NOMO-1 treated with dmso at 0.1 percent for 144 hours (cell line): ENCODE measurements at regions not wholly inside any gene's neighbourhood (a gene's known extent, or its start where the extent isn't known, plus 50 kb on each side); places are given as distances from the start of the nearest gene placed in this dataset.

Source experiments
- DNase-seq: peaks from one replicate; lab custom pipeline; 2025; ENCODE audit not compliant: unreplicated experiment; lab: John Stamatoyannopoulos, UW

DNA sequence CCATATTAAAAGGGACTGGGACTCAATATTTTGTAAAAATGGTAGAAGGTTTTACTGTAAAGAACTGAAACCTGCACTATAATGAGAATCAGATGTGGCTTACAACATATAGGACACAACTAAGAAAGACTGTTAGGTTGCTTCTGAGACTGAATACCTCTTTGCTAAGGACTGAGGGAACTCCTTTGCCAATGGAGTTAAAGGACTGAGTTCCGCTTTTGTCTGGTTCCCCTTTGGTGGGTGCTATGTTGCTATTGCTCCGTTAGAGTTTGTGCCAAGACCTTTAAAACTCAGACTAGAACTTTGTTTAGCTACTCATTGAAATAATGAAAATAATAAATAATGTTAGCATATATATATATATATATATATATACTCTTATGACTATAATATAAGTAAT is 147.8 kb upstream of the KCNMB2 start:
- peak; percentile 69 for DNase-seq

DNA sequence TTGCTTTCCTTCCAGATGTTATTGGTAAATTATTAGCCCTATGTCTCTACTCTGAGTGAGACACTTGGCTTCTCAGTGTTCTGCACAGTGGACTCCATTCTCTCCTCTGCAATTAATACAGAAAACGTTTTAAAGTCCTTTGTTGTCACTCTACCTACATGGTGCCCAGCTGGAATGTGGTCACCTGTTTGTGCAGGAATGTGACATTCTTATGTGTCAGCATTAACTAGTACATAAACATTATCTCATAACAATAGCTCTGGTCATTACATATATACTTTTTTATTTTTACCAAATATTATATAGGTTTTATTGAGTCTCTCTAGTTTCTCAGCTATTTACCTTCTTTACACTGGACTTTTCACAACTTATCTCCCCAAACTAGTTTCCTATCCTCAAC is 147.0 kb upstream of the KCNMB2 start:
- no peak for DNase-seq

DNA sequence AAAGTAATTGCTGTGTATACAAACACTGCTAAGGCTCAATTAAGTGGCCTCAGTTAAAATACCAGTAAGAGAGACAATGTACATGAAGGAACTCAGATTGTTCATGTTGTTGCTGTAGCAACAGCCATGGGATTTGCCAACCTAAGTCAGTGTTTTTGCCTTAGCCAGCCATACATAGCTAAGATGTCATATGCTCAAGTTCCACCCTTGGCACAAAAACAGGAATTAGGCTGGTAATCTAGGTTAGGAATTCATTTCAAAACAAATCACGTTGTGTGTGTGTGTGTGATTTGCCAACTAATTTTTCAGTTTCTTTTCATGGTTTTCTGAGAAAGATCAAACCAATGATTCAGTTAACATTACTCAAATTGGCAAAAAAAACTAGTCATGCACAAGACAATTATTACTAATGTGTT is 143.7 kb upstream of the KCNMB2 start:
- no peak for DNase-seq

DNA sequence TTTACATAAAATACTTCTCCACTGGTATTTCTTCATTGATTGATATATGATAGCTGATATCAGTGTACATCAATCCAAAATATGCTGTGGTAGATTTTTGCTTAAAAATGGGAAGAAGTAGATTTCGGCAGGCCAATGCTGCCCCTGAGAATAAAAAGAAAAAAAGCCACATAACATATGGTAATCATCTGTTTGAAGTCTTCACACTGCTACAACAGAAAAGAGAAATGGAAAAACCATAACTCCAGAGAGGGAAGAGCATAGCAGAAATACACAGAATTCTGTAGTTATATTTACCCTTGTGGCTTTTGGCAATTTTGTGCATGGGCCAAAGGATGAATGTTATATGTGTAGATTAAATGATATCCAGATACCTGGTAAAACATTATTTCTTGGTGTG is 143.1 kb upstream of the KCNMB2 start:
- DNase-seq = no peak

DNA sequence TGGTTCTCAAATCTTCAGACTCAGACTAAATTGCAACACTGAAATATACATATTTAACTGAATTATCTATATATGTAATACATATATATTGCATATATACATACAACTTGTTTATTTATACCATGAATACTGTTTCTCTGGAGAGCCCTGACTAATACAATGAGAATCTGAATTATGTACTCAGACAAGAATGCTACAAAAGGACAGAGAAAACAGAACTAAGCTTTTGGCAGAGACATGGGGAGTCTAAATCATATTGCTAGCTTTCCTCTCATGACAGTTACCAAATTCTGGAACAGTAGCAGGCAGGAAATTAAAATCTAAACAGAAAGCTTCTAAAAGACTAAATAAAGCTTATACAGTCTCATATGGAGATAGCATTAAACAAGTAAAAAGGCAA is 142.4 kb upstream of the KCNMB2 start:
- DNase-seq = no peak

DNA sequence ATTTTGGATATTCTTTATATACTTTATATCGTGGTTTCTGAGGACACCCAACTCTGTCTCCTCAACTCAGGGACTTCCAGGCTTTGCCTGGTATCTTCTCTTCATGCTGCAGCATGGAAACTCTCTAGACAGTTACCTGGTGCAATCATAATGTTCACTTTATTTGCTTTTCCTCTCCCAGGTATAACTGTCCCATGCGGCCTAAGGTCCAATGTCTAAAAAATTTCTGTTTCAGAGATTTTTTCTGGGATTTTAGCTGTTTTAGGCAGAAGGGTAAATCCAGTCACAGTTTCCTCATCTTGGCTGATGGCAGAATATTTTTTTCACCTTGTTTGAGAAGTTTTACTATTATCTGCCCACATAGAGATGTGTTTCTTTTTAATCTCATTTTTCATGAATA is 139.9 kb upstream of the KCNMB2 start:
- no peak for DNase-seq

DNA sequence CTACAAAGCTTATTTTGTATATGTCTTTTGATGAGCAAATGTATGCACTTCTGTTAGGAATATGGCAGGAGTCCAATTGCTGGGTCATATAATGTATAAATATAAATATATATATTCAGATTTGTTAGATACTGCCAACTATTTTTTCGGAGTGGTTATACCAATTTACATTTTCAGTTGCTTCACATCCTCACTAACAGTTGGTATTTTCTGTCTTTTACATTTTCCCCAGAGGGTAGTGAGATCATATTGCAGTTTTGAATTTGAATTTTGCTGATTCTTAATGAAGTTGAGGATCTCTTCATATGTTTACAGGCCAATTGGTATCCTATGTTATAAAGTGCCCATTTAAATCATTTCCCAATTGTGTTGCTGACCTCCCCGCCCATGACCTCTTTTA is 139.0 kb upstream of the KCNMB2 start:
- no peak for DNase-seq

DNA sequence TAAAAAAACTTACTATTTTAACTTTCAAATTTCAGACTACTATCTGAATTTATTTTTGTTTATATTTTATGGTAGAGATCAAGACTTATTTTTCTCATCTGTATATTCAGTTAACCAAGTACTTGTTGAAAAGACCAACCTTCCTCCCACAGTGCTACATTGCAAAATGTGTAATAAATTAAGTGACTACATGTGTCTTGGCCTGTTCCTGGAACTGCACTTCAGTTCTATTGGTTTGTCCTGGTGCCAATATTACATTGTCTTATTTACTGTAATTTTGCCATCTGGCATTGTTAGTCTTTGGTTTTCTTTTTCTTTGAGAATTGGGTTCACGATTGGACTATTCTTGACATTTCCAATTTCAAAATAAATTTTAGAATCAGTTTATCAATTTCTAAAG is 138.4 kb upstream of the KCNMB2 start:
- DNase-seq = no peak

DNA sequence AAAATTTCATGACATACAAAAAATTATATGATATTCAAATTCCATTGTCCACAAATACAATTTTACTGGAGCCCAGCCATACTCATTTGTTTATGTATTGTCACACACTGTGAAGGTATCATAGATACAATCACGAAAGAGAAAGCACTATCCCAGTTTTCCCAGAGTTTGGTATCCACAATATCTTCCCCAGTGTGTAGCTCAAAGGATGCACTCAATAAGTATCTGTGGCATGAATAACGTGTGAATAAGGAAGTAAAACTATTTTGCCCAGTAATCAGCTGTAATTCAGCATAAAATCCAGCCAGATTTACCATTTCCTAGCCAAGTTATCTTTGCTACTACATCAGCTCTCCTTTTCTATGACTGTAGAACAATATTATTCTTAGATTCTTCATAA is 131.3 kb upstream of the KCNMB2 start:
- no peak for DNase-seq

DNA sequence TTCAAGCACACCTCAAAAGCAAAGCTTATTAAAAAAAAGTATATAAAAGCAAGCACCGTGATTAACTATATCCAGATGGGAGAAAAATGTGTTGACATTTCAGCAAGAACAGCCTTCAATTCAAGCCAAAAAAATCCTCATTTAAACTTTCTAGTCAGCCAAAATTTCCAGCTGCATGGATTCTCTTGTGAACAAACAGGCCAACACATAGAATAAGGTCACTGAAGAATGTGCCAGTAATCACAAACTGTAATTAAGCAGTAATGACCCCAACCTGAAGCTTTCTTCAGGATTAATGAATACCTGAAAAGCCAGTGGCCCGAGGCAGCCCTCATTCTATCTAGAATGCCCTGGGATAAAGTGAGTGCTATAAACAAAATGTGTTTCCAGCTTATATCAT is 130.7 kb upstream of the KCNMB2 start:
- DNase-seq = no peak

DNA sequence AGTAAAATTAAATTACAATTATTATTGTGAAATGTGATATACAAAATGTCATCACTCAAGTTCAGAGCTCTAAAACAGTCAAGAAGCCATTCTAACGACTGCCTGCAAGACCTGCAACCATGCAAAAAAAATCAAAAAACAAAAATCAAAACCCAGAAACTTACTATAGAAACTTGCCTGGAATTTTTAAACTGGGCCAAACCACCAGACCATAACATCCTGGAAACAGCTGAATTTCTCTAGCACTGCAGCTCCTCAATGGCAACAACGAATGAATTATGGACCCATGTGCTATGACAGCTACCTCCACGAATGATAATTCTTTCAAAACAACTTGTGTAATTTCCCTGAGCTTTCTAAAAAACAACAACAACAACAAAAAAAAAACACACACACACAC is 130.0 kb upstream of the KCNMB2 start:
- DNase-seq = no peak

DNA sequence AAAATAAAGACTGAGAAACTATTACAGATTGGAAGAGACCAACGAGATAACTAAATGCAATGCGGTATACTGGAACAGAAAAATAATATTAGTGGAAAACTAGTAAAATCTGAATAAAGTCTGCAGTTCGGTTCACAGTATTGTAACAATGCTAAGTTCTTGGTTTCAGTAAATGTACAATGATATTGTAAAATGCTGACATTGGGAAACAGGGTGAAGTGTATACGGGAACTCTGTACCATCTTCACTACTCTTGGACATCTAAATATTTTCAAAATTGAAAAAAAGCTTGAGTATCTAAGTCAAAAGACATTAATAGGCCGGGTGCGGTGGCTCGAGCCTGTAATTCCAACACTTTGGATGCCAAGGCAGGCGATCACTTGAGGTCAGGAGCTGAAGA is 120.9 kb upstream of the KCNMB2 start:
- DNase-seq = no peak

DNA sequence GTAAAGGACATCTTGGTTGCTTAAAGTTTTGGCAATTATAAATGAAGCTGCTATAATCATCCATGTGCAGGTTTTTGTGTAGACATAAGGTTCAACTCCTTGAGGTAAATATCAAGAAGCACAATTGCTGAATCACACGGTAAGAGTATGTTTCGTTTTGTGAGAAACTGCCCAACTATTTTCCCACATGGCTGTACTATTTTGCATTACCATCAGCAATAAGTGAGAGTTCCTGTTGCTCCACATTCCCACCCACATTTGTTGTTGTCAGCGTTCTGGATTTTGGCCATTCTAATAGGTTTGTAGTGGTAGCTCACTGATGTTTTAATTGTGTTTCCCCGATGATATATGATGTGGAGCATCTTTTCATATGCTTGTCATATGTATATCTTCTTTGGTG is 118.5 kb upstream of the KCNMB2 start:
- no peak for DNase-seq

DNA sequence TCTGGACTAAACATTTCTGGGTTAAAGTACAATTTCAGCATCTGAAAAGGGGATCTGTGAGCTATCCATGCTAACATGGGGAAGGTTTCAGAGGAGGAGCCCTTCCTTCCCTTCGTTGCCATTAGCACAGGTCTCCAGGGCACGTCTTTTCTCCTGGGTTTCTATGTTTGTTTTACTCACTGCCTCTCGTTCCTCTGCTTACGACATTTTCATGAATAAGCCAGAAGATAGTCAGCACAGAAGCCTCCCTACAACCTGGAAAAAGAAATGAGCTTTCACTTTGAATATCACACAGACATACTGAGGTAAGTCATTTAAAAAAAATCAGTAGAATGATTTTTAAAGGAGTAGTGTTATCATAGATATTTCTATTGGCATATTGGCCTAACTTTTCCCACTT is 117.2 kb upstream of the KCNMB2 start:
- no peak for DNase-seq

DNA sequence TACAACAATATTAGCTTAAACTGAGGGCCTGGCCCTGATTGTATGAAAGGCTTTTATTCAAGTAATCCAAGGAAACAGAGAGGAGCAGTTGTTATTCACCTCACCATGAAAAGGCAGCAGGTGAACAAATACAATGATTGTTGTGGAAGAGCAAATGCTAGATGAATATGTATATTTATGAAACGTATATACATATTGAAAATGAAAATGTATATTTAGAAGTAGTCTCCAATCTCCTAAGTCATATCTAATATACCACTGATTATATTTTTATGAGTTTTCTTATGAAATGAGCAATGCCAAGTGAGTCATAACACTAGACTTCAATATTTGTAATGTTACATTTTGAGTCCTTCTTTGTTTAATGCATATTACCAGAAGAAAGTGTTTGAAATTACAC is 116.2 kb upstream of the KCNMB2 start:
- no peak for DNase-seq

DNA sequence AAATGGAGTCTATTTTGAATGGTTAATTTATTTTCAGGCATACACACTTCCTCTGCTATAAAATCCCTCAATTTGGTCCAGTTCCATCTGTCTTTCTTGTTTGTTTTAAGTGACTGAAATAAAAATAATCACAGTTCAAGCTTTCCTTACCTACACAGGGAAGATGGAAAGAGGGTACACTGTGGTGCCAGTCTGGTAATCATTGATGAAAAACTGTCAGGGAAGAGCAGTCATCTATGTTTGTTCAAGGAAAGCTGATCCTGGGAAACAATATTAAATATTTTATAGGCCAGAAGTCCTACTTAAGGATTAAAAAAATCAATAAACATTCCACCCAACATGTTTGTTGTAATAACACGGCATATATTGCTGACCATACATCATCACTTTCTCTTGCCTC is 115.2 kb upstream of the KCNMB2 start:
- no peak for DNase-seq

DNA sequence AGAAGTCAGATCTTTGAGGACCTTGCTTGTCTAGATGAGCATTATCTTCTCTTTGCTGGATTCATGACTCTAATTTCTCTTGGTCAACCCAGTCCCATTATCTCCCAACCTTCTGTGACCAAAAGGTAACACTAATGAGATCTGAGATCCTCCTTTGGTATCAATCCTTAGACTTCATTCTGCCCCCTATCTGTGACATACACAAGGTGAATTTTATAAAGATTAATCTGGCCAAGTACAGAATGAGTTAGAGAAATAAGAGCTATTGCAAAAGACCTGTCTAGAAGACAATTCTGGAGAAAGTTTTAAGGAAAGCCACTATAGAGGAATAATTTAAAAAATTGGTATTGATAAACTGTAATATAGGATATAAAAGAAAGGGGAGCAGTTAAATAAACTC is 113.8 kb upstream of the KCNMB2 start:
- no peak for DNase-seq

DNA sequence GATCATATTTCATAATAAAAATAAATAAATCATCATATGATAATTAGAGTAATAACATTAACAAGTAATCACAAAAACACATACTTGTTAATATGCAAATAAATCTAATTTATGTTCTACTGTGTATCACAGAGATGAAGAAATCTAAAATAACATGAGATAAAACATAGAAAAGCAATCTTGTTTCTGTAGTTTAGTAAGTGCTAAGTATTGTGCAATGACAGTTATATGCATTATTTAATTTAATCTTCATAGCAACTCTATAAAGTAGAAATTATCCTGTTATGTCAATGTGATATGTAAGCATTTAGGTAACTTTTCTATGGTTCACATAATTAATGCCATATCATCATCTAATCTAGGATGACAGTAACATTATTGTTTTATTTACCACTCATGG is 108.2 kb upstream of the KCNMB2 start:
- DNase-seq = no peak

DNA sequence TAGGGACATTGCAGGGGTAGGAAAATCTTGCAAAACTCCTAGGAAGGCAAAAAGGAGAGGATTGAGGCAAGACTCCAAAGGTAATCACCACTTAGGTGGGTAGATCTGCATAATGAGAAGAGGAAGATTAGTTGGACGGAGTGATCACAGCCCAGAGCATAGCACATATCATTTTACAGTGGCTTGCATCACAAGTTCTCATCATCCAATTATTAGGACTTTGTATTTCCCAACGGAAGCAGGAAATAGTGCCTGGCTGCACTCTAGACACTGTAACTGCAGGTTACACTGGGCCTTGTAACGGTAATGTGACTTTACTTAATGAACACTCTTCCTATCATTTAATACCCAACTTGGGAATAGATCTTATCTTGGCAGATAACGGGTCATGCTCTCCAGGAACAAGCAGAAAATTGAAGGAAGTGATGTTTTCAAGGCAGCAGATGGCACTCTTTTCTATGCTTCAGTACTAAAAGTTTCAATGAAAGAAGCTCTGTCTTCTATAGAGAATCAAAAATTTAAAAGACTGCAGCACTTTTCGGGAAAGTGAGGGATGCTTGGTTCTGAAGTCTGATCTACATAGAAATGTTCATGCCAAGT is 101.9 kb upstream of the KCNMB2 start:
- DNase-seq = no peak

DNA sequence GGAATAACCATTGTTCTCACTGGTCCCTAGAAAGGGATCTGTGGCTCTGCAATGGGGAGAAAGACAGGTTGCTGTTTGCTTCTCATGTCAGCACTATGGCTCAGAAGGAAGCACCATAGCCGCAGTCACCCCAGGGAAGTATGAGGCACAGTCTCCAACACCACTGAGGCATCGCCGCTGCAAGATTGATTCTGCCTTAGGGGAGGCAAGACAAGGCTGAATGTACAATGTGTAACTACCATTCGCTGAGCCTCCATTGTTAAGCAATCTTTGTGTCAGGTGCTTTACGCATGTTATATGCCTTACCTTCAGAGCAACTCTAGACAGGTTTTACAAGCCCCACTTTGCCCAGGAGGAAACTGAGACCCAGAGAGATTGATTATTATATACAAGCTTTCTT is 100.7 kb upstream of the KCNMB2 start:
- DNase-seq = no peak

DNA sequence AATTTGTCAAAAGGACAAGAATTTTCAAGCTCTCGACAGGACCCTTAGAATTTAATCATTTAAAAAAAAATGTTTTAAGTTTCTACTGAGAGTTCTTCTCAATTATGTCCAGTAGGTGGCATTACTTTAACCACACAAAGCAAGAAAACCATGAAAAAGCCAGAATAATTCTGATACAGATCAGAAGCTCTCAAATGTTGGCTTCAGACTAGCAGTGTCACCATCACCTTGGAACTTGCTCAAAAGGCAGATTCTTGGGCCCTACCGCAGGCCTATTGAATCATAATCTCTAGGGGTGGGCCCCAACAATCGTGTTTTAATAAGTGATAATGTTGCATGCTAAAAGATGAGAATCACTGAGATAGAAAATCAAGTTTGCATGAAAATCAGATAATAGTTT is 99.5 kb upstream of the KCNMB2 start:
- no peak for DNase-seq

DNA sequence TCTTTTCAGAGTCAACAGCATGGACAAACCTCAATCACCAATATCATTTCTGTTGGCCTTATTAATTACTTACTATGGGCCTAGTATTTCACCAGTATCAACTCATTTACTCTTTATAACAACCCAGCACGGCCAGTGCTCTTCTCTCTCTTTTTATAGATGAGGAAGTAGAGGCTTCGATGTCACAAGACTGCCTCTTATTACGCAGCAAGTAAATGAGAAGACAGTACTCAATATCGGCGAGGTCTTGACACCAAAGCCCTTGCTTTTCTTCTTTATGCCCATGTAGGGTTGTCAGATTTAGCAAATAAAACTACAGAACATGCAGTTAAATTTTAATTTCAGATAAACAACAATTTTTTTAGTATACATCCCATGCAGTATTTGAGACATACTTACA is 99.0 kb upstream of the KCNMB2 start:
- DNase-seq = peak; percentile 27

DNA sequence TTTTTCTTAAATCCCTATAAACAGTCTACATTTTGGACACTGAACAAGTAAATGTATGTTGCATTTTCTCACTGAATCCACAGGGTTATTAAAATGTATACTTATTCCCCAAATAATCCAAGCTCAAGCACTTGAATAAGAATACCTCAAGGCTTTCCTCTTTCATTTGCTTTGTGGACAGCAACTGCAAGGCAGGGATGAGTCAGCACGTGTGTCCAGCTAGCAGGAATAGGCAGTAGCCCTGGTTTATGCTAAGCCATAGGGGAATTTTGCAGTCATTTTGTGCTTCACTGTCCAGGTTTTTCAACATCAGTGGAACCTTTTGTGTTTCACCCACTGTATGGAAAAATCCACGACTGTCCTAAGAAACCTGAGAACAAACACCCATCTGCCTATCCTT is 96.7 kb upstream of the KCNMB2 start:
- DNase-seq = no peak

DNA sequence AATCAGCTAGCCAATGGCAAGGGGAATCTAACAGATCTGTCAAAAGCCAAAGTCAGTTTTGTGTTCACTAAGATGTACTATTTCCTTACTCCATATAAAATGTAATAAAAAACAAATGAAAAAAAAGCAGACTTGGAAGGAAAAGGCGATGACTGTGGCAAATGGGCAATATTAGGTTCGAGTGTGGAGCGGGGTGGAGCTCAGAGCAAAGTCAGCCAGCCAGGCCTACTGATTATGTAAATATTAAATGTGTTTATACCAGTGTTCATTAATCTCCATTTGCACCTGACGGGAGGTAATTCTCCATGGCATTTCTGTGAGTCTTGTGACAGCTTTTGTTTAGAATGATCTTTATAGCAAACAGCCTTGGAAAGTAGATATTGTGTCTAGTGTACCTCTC is 96.2 kb upstream of the KCNMB2 start:
- no peak for DNase-seq
